ENCODE measurements at regions not wholly inside any gene's neighbourhood (a gene's known extent, or its start where the extent isn't known, plus 50 kb on each side); places are given as distances from the start of the nearest gene placed in this dataset.

DNA sequence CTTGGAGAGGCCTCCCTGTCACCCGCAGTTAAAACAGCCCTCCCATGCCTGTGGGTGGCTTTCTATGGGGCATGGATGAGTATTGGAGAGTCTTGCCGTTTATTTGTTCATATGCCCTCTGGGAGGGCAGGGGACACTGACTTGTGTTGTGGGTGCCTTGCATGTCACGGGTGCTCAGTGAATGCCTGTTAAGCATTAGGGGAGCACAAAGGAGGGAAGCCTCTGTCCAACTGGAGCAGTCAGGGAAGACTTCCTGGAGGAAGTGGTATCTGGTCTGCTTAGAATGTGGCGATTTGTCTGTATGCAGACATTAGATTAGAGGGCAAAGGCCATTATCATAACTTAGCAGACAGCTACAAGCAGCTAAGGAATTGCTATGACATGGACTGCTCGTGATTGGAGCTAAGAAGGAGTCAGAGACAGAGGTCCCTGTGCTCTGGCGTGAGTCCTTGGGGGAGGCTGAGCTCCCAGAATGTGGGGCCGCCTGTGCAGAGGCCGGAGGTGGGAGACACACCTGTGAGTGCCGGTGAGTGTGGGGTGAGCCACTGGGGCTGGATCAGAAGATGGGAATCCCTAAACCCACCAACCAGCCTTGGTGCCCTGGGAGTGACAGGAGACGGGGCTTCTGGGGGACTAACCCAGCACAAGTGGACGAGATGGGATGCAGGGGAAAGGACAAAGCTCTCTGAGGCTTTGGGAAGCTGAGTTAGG lies 286.1 kb downstream of the SEC14L1 start:
- H3K4me1 ChIP-seq (ENCODE audit: insufficient read depth): no peaks in the 10 kb centered on the region
- no peaks in the 10 kb centered on the region for H3K36me3 ChIP-seq (ENCODE audit: insufficient read depth)
- 61% methylated on average over 11 of the region's 11 CpGs for WGBS
- H3K4me3 ChIP-seq (ENCODE audit: low read depth, low read length): no peak overlapping the region
- H3K27ac ChIP-seq (ENCODE audit: low read depth): peak overlapping the region; percentile 87
- DNase-seq (ENCODE audit: extremely low spot score): no peak

DNA sequence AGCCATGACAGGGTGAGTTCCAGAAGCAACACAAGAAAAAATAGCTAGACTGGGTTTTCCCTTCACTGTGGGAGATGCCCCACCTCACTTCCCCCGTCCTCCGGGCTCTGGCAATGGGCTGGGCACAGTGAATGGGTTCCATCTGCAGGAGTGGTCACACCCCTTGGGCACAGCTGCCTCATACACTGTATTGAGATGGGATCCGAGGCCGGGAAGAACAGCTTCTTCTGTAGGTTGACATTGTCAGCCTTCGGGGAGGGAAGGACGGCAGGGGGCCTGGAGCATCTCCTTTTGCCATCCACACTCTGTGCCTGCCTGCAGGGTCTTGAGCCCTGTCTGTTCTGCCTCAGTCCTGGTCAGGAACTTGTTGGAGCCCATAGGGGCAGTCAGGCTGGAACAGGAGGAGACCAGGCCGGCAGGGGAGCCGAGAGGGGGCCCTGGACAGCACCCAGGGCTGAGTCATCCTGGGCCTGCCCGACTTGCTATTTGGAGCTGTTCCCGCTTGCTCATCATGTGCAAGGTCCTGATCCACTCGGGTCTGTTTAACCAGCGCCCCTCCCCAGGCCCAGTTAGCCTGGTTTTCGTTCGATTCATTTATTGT lies 286.7 kb downstream of the SEC14L1 start:
- H3K4me1 ChIP-seq (ENCODE audit: insufficient read depth): no peaks in the 10 kb centered on the region
- peak overlapping the region; percentile 87 for H3K27ac ChIP-seq (ENCODE audit: low read depth)
- H3K36me3 ChIP-seq (ENCODE audit: insufficient read depth): no peaks in the 10 kb centered on the region
- no peak overlapping the region for H3K4me3 ChIP-seq (ENCODE audit: low read depth, low read length)
- no peak for DNase-seq (ENCODE audit: extremely low spot score)
- WGBS: 11% methylated on average over 14 of the region's 14 CpGs

DNA sequence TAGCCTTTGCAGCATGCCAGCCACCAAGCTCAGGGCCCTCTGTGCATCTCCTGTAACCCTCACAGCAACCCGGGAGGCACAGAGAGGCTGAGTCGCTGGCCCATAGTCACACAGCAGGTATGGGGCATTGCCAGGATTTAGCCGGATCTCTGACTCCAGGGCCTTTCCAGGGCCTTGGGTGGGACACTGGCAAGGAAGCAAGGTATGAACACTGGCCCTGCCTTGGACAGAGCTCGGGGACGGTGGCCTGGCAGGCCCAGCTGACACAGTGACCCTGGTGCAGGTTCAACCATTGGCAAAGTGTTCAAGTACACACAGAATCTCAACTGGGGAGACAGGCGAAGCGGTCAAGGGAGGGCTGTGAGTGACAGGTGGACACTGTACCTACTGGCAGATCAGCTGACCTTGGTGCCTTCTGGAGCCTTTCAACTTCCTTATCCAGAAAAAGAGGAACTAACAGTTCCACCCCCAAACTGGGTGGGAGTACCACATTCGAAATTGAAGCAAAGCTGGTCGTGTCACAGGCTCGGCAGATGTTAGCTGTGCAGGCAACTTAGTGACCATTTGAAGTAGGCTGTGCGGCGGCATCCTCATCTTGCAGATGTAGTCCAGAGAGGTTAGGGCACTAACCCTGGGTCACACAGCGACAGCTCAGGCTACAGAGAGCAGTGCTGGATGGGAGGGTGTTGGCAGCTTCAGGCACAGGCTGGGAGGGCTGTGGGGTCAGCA lies 287.4 kb downstream of the SEC14L1 start:
- H3K36me3 ChIP-seq (ENCODE audit: insufficient read depth): no peaks in the 10 kb centered on the region
- no peaks in the 10 kb centered on the region for H3K4me1 ChIP-seq (ENCODE audit: insufficient read depth)
- peak overlapping the region; percentile 69 for H3K27ac ChIP-seq (ENCODE audit: low read depth)
- WGBS: 60% methylated on average over 13 of the region's 13 CpGs
- H3K4me3 ChIP-seq (ENCODE audit: low read depth, low read length): no peak overlapping the region
- DNase-seq (ENCODE audit: extremely low spot score): no peak

DNA sequence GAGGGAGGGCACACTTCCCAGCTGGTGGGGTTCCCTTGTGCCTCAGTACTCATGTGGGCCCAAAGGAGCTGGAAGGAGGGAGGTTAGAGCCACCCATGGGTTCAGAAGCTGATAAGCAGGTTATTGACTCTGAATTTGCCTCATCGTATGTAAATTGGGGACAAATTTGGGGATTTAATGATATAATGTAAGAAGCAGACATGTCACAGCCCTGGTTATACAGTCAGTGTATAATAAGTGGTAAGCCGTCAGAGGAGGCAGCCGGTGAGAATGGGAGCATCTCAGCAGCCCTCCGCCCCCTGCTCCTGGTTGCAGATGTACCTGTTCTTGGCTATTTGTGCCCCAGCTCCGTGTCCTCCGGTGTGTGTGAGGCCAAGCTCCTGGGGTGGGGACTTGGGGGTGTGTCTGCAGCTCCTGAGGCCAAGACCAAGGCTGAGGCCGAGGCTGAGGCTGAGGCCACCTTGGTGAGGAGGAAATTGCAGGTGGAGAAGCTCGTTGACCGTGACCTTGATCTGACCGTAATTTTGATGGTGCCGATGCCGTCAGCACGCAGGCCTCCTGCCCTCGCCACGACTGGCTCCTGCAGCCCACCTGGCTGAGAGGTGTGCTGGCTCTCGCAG lies 288.1 kb downstream of the SEC14L1 start:
- 63% methylated on average over 16 of the region's 16 CpGs for WGBS
- H3K4me3 ChIP-seq (ENCODE audit: low read depth, low read length): no peak overlapping the region
- no peak overlapping the region for H3K27ac ChIP-seq (ENCODE audit: low read depth)

DNA sequence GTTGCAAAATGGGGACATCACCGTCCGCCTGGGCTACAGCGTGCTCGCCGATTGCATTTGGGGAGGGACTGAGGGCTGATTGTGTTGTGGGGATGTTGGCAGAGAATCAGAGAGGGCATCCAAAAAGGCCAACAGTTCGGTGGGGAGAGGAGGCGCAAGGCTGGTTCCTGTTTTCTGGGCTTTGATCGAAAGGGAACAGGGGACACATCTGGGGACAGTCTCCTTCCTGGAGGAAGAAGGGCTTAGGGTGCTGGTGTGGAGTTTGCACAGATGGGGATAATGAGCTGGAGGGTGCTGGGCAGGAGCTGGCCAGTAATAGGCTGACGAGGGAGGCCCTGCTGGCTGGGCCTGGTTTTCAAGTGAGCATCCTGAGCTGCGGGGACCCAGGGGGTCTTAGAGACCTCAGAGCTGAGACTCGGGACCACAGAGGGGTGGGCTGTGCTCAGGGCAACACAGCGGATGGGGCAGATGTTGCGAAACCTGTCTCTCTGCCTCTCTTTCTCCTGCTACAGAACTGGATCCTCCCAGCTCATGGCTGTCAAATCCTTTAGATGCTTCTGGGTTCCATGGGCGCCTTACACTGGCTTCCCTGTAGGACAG lies 288.7 kb downstream of the SEC14L1 start:
- H3K4me3 ChIP-seq (ENCODE audit: low read depth, low read length): no peak overlapping the region
- no peaks in the 10 kb centered on the region for H3K36me3 ChIP-seq (ENCODE audit: insufficient read depth)
- WGBS: 40% methylated on average over 14 of the region's 14 CpGs
- no peak for DNase-seq (ENCODE audit: extremely low spot score)
- H3K4me1 ChIP-seq (ENCODE audit: insufficient read depth): no peaks in the 10 kb centered on the region
- peak overlapping the region; percentile 71 for H3K27ac ChIP-seq (ENCODE audit: low read depth)

More for the DNA sequence above, 288.1 kb downstream of the SEC14L1 start:
- Histone ChIP-seq H3K36me3 (ENCODE audit: insufficient read depth) (no peaks in the 10 kb centered on the region), H3K4me1 (ENCODE audit: insufficient read depth) (no peaks in the 10 kb centered on the region)
- no peak for DNase-seq (ENCODE audit: extremely low spot score)

DNA sequence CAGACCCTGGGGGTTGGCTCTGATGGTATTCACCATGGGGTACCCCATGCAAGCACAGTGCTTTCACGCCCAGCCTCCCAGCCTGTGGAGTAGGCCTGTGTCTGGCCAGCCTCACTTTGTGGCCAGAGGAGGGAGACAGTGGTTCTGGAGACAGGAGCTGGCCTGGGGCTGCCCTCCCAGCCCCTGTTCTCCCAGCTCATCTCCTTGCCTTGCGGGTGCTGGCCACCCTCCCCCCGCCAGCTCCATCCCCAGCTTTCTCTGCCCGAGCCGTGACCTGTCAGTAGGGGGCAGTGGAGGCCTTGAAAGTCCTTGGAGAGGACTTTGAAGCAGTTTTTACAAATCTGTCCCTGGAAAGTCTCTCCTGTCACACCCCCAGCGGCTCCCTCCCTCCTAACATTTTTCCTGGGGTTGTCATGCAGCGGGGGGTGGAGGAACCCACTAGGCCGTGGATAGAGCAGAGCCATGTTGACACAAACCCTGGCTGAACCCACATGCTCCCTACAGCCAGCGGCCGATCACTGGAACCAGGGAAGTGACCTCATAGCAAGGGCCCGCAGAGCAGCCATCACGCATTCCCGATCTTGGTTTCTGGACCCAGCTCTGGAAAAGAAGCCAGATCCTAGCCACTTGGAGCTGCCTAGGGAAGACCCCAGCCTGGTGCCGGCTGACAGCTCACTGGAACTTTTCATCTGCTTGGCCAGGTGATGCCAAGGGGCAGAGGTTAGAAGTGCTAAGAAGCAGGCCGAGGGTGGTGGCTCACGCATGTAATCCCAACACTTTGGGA lies 289.4 kb downstream of the SEC14L1 start:
- H3K36me3 ChIP-seq (ENCODE audit: insufficient read depth): no peaks in the 10 kb centered on the region
- WGBS: 14% methylated on average over 16 of the region's 16 CpGs
- no peak for DNase-seq (ENCODE audit: extremely low spot score)
- H3K4me3 ChIP-seq (ENCODE audit: low read depth, low read length): no peak overlapping the region
- peak overlapping the region; percentile 81 for H3K27ac ChIP-seq (ENCODE audit: low read depth)
- H3K4me1 ChIP-seq (ENCODE audit: insufficient read depth): no peaks in the 10 kb centered on the region

DNA sequence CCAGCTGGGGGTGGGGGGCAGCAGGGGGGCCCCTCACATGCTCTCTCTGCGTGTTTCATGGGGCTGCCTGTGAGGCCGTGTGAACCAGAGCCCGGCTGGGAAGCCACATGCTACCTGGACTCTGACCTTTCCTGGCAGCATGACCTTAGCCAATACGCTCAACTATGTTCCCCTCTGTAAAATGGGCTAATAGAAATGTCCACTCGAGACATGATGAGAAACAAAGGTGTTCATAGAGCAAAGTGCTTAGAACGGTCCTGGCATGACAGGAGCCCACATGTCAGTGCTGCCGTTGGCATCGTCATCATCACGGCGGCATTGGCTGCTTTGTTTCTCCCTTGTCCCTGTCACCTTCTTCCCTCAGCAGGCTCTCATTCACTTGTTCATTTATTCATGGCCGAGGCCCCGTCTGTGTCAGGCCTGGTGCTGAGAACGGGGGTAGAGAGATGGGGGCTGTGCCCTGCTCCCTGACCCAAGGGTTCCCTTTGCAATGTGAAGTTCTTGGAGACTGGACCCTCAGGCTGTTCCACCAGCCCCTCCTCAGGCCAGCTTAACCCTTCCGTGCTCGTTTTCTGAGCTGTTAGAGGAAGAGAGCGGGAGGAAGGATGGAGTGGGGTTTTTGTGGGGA lies 291.4 kb downstream of the SEC14L1 start:
- DNase-seq (ENCODE audit: extremely low spot score): no peak
- Histone ChIP-seq H3K27ac (ENCODE audit: low read depth) (no peak overlapping the region), H3K4me1 (ENCODE audit: insufficient read depth) (no peaks in the 10 kb centered on the region), H3K4me3 (ENCODE audit: low read depth, low read length) (no peak overlapping the region), H3K36me3 (ENCODE audit: insufficient read depth) (no peaks in the 10 kb centered on the region)
- 85% methylated on average over 16 of the region's 16 CpGs for WGBS

DNA sequence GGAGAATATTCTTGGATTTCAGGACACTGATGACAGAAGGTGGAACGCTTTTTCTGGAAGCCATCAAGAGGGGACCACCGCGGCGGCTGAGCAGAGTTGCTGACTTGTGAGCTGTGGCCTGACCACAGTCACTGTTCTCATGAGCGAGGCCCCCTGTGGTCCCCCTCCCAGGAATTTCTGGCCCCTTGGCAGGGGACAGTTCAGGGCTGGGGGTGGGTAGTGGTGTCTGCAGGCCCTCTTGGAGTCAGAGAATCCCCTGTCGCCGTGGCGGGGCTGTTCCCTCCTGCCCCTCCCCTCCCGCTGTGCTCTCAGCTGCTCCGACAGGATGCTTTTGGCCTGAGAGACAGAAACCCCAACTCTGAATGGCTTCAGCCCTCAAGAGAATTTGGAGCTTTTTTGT lies 292.0 kb downstream of the SEC14L1 start:
- Histone ChIP-seq H3K4me3 (ENCODE audit: low read depth, low read length) (no peak overlapping the region), H3K27ac (ENCODE audit: low read depth) (no peak overlapping the region), H3K36me3 (ENCODE audit: insufficient read depth) (no peaks in the 10 kb centered on the region), H3K4me1 (ENCODE audit: insufficient read depth) (no peaks in the 10 kb centered on the region)
- WGBS: 62% methylated on average over 10 of the region's 10 CpGs
- DNase-seq (ENCODE audit: extremely low spot score): no peak

DNA sequence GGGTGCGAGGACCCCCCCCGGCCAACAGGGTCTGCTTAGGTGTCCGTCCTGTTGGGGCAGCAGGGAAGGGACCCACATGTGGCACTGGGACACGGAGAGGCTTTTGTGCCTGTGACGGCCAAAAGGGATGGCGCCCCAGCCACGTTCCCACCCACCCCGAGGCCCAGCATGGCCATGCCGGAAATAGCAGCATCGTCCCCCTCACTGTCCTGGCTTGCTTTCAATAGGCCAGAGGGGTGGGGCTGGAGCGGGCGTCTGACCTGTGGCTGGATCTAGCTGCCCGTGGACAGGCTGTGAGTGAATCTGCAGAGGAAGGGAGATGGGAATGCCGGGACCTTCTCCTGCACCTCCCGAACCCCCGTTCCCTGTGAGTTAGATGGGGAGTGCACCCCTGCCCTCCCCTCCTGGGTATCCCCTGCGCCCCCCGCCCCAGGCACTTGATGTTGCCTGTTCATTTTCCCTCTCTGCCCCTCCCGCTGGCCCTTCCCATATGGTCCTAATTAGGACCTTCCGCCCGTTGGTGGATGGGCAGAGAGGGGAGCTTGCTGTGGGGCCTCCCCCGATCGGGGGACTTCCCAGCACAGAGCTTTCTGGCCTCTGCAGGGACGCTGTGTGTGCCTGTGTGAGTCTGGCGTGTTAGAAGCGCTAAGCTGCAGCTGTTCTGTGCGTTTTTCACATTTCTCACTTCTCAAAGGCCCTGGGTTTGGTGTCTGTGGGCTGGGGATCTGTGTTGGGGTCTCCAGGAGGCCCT lies 292.8 kb downstream of the SEC14L1 start:
- 25% methylated on average over 27 of the region's 27 CpGs for WGBS
- no peak for DNase-seq (ENCODE audit: extremely low spot score)
- Histone ChIP-seq H3K4me1 (ENCODE audit: insufficient read depth) (no peaks in the 10 kb centered on the region), H3K27ac (ENCODE audit: low read depth) (no peak overlapping the region), H3K4me3 (ENCODE audit: low read depth, low read length) (no peak overlapping the region), H3K36me3 (ENCODE audit: insufficient read depth) (no peaks in the 10 kb centered on the region)

DNA sequence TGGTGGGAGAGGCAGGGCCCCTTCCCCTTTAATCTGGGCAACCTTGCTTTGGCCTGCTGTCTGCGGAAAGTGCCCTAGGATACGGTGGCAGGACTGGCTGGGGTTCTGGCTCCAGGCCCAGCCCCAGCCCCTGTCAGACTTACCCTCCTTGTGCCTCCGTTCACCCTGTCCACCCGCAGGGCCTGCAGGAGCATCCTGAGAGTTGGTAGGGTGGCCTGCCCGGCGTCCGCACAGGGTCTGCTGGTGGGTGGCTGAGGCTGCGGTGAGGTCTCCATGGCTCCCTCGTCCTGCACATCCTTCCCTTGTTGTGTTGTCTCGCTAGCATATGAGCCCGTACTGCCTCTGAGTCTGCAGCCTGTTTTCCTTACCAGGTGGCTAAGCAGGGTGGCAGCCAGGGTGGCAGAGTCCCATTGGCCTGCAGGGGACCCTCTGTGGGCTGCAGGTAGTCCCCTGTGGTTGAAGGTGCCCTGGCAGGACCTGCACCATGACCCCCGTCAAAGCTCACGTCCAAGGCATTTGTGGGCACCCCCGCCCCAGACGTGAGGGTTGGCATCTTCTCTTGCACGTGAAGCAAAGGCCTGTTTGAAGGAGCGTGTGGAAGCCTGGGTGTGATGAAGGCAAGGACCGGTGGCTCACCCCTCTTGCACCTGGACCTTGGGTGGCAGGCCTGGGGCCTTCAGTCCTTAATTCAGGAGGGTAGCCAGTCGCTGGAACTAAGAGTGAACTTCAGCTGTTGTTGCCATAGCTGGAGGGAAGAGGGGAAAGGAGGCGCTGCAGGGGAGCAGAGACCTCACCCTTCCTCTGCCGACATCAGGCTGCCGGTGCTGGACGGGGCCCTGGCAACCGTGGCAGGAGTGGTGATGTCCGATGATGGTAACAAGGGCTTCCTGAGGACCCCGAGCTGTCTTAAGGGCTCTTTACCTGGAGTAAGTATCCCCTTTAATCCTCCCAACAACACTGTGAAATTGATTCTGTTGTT lies 293.7 kb downstream of the SEC14L1 start:
- 61% methylated on average over 26 of the region's 26 CpGs for WGBS
- no peaks in the 10 kb centered on the region for H3K4me1 ChIP-seq (ENCODE audit: insufficient read depth)
- H3K4me3 ChIP-seq (ENCODE audit: low read depth, low read length): no peak overlapping the region
- DNase-seq (ENCODE audit: extremely low spot score): no peak
- H3K36me3 ChIP-seq (ENCODE audit: insufficient read depth): no peaks in the 10 kb centered on the region
- no peak overlapping the region for H3K27ac ChIP-seq (ENCODE audit: low read depth)

DNA sequence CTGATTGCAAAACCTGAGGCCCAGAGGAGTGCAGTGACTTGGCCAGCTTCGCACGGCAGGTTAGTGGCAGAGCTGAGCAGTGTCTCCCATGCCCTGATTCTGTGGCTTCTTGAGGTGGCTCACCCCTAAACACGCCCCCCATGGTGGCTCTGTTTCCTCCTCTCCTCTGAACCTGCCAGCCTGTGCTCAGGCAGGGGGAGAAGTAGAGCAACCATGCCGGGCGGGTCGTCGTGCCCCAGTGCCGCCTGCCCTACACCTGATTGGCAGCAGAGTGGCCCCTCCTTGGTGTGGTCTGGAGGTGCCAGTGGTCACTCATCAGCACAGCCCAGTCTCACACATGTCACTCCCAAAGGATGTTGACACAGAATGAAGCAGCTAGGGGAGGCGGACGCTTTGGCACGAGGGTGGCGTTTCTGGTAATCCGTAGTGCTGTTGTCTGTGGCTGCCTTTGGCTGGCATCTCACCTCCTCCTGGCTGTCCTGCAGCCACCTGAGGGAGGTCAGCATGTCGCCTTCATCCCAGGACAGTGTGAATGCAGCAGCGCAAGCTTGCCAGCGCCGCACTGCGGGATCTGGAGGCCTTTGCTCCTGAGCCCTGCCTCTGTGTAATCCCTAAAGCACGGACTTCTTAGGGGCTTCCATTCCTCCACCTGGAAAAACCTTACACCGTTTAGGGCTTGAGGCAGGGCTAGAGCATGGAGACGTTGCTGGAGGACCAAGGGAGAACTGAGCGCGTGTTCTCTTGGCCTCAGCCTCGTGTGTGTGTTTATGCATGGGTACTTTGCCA lies 294.7 kb downstream of the SEC14L1 start:
- 55% methylated on average over 24 of the region's 24 CpGs for WGBS
- Histone ChIP-seq H3K36me3 (ENCODE audit: insufficient read depth) (no peaks in the 10 kb centered on the region), H3K4me1 (ENCODE audit: insufficient read depth) (no peaks in the 10 kb centered on the region), H3K4me3 (ENCODE audit: low read depth, low read length) (no peak overlapping the region), H3K27ac (ENCODE audit: low read depth) (no peak overlapping the region)
- no peak for DNase-seq (ENCODE audit: extremely low spot score)
